Gastroesophageal sphincter (tissue), 4 donors: ENCODE measurements at regions not wholly inside any gene's neighbourhood (a gene's known extent, or its start where the extent isn't known, plus 50 kb on each side); places are given as distances from the start of the nearest gene placed in this dataset.

ENCODE experiments used
- ATAC-seq: fragments of 150-250 bp; one replicate; pipeline ENCODE4 v1.9.1; 2016; ENCODE audit warnings: mild to moderate bottlenecking, moderate library complexity
- H3K27ac ChIP-seq, 4 donors: fragments of 200-600 bp; sonication (generic) in 3 of 4; 1 replicate in 3 of 4; 2 replicates in 1 of 4; pipeline ENCODE4 v1.5.1; 2016 to 2019
- H3K27me3 ChIP-seq: fragments of 200-600 bp; sonication (generic); one replicate; pipeline ENCODE4 v1.5.1; 2019
- H3K36me3 ChIP-seq, 2 donors: fragments of 200-600 bp; sonication (generic); one replicate each; pipeline ENCODE4 v1.5.1; 2019; ENCODE audit warnings: control low read depth in 1 of 2
- H3K4me1 ChIP-seq, 3 donors: fragments of 200-600 bp; sonication (generic); 1 replicate in 2 of 3; 2 replicates in 1 of 3; pipeline ENCODE4 v1.5.1; 2016 to 2019; ENCODE audit warnings: control low read depth in 2 of 3
- H3K4me3 ChIP-seq, 2 donors: fragments of 200-600 bp; sonication (generic); one replicate each; pipeline ENCODE4 v1.5.1; 2019; ENCODE audit warnings: mild to moderate bottlenecking in 1 of 2, moderate library complexity in 1 of 2
- H3K9me3 ChIP-seq, 3 donors: fragments of 200-600 bp; sonication (generic); one replicate each; pipeline ENCODE4 v1.5.1; 2017 to 2019; ENCODE audit warnings: control low read depth in 2 of 3
- EP300 ChIP-seq: sonication (generic); formaldehyde crosslinking; IDR thresholded peaks from one replicate; pipeline ENCODE4 v1.6.1; 2017; ENCODE audit warnings: antibody characterized with exemption, mild to moderate bottlenecking
- POLR2A ChIP-seq, 2 donors: fragments of 450-650 bp; IDR thresholded peaks; one replicate each; pipeline ENCODE4 v1.6.1; 2017; ENCODE audit warnings: antibody characterized with exemption in 2 of 2, mild to moderate bottlenecking in 2 of 2, moderate library complexity in 1 of 2
- POLR2AphosphoS5 ChIP-seq: sonication (generic); formaldehyde crosslinking; IDR thresholded peaks from one replicate; pipeline ENCODE4 v1.6.1; 2017; ENCODE audit warnings: antibody characterized with exemption
- WGBS, 2 donors: methylation state at CpG; one replicate each; pipeline ENCODE4 v1.1.5; 2018; ENCODE audit warnings: low coverage in 1 of 2; 5-methylcytosine and 5-hydroxymethylcytosine counted together
- TF ChIP-seq, protein P1 (sequence below), 4 experiments: fragments of 200-600 bp in 2 of 4; fragments of 450-650 bp in 2 of 4; sonication (generic) in 1 of 4; IDR thresholded peaks; one replicate each; pipeline ENCODE4 v1.5.1; 2017 to 2019; ENCODE audit warnings: antibody characterized with exemption in 4 of 4, mild to moderate bottlenecking in 2 of 4, moderate library complexity in 2 of 4

DNA sequence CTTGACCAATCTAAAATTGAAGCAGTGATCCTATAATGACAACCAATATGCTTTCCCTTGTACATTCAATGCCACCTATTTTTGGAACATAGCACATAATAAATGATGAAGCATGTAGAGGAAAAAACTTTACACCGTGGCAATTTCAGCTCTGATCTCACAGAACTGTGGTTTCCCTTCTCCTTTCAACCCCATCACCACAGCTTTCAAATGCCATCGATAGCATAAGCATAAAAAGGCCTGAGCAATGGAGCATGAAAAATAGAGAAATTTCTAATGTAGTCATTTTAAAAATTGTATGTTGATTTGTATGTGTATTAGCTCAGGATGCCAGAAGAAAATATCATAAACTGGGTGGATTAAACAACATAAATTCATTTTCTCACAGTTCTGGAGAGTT, 406.0 kb upstream of the TMCO5A start:
- H3K27ac ChIP-seq, result no peak overlapping the region
- no peaks in the 10 kb centered on the region for H3K27me3 ChIP-seq
- H3K4me3 ChIP-seq, result no peak overlapping the region
- WGBS, 2 donors, result 60 to 89% methylated on average over 2 of the region's 2 CpGs
- no peak for TF ChIP-seq POLR2AphosphoS5
- TF ChIP-seq EP300, result no peak
- no peak for TF ChIP-seq POLR2A (IDR thresholded peaks at IDR 0.05)
- TF ChIP-seq, protein P1, sequence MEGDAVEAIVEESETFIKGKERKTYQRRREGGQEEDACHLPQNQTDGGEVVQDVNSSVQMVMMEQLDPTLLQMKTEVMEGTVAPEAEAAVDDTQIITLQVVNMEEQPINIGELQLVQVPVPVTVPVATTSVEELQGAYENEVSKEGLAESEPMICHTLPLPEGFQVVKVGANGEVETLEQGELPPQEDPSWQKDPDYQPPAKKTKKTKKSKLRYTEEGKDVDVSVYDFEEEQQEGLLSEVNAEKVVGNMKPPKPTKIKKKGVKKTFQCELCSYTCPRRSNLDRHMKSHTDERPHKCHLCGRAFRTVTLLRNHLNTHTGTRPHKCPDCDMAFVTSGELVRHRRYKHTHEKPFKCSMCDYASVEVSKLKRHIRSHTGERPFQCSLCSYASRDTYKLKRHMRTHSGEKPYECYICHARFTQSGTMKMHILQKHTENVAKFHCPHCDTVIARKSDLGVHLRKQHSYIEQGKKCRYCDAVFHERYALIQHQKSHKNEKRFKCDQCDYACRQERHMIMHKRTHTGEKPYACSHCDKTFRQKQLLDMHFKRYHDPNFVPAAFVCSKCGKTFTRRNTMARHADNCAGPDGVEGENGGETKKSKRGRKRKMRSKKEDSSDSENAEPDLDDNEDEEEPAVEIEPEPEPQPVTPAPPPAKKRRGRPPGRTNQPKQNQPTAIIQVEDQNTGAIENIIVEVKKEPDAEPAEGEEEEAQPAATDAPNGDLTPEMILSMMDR (IDR thresholded peaks at IDR 0.05), result no peak
- no peaks in the 10 kb centered on the region for H3K36me3 ChIP-seq
- H3K4me1 ChIP-seq, result no peaks in the 10 kb centered on the region
- H3K9me3 ChIP-seq, result no peaks in the 10 kb centered on the region
- no peak for ATAC-seq

DNA sequence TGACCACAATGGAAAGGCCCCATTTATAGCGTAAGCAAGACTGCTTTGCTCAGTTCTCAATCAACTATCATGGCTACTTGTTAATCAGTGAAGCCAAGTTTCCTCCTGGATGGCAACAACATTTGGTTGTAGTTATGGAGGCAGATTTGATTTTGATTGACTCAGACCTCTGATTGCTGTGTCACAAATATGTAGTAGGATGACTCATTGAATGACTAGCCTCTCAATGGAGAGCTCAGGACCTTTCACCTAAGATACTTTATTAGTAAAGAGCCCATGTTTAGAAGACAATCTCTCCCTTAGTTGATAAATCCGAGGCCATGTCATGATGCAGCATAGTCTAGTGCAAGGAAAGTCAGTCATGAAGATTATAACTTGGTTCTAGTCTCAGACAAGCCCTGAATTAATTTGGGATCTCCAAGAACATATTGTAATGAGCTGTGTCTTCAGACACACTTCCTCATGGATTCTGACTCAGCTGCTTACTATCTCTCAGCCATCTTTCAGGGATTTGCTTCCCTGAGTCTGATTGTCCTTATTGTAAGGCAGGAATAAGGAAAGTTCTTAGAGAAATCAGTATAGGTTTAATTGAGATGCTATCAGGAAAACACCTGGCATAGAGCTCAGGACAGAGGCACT, 397.4 kb upstream of the TMCO5A start:
- Histone ChIP-seq H3K4me1 (no peaks in the 10 kb centered on the region), H3K36me3 (no peaks in the 10 kb centered on the region), H3K27me3 (no peaks in the 10 kb centered on the region), H3K27ac (no peak overlapping the region), H3K9me3 (peaks cover 0 to 12% (median 0%) of the 10 kb centered on the region in 3 donors), H3K4me3 (no peak overlapping the region)
- no peak for ATAC-seq
- TF ChIP-seq EP300 (no peak), POLR2A (IDR thresholded peaks at IDR 0.05) (no peak), POLR2AphosphoS5 (no peak)
- TF ChIP-seq, protein P1 (IDR thresholded peaks at IDR 0.05), result no peak
- 75 to 82% methylated on average over 1 to 2 of the region's 2 CpGs for WGBS, 2 donors

DNA sequence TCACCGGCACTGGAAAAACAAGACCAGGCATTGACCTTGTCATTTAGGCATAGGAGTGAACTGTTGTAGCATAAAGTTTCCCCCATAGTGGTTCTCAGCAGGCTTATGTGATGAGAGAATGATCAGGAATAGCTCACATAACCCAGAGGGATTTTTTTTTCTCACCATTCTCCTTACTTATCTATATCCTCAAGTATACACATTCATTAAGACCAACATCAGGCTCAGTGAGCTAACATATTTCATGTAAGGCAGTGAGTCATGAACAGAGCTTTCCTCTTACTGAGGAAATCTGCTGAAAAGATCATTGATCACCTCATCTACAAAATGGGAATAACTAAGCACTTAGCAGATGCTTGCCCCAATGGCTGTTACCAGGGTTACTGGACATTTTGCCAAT, 396.6 kb upstream of the TMCO5A start:
- WGBS, 2 donors, result 87 to 100% methylated on average over 1 of the region's 1 CpG

GRCh38 chr15:37548116-37548515, 386.3 kb upstream of the TMCO5A start:
- Histone ChIP-seq H3K27me3 (no peaks in the 10 kb centered on the region), H3K36me3 (no peaks in the 10 kb centered on the region), H3K9me3 (no peaks in the 10 kb centered on the region), H3K4me1 (no peaks in the 10 kb centered on the region), H3K4me3 (no peak overlapping the region), H3K27ac (no peak overlapping the region)
- no peak for ATAC-seq
- TF ChIP-seq, protein P1 (IDR thresholded peaks at IDR 0.05), result no peak
- TF ChIP-seq EP300 (no peak), POLR2AphosphoS5 (no peak), POLR2A (IDR thresholded peaks at IDR 0.05) (no peak)
- WGBS, 2 donors, result 86 to 89% methylated on average over 1 of the region's 1 CpG

More for the DNA sequence above, 396.6 kb upstream of the TMCO5A start:
- no peak overlapping the region for H3K27ac ChIP-seq
- H3K4me1 ChIP-seq, result no peaks in the 10 kb centered on the region
- H3K36me3 ChIP-seq, result no peaks in the 10 kb centered on the region
- no peak overlapping the region for H3K4me3 ChIP-seq
- H3K27me3 ChIP-seq, result no peaks in the 10 kb centered on the region
- no peak for ATAC-seq
- no peak for TF ChIP-seq POLR2AphosphoS5
- no peak for TF ChIP-seq POLR2A (IDR thresholded peaks at IDR 0.05)
- TF ChIP-seq EP300, result no peak
- TF ChIP-seq, protein P1 (IDR thresholded peaks at IDR 0.05), result no peak
- peaks cover 0 to 12% (median 0%) of the 10 kb centered on the region in 3 donors for H3K9me3 ChIP-seq

GRCh38 chr15:37550360-37551024, 383.9 kb upstream of the TMCO5A start:
- Histone ChIP-seq H3K27me3 (no peaks in the 10 kb centered on the region), H3K4me1 (no peaks in the 10 kb centered on the region), H3K9me3 (no peaks in the 10 kb centered on the region), H3K36me3 (no peaks in the 10 kb centered on the region), H3K4me3 (no peak overlapping the region), H3K27ac (no peak overlapping the region)
- TF ChIP-seq POLR2A (IDR thresholded peaks at IDR 0.05) (no peak), POLR2AphosphoS5 (no peak), EP300 (no peak)
- TF ChIP-seq, protein P1 (IDR thresholded peaks at IDR 0.05), result no peak
- ATAC-seq, result no peak
- WGBS, 2 donors, result 72% methylated on average over 3 of the region's 17 CpGs; no CpG with 5 or more reads in 1 of the 2 donors
